ENCODE measurements at regions not wholly inside any gene's neighbourhood (a gene's known extent, or its start where the extent isn't known, plus 50 kb on each side); places are given as distances from the start of the nearest gene placed in this dataset.

GRCh38 chr12:48414021-48414420, 58.3 kb upstream of the ANP32D start:
- TF ChIP-seq POLR2A (IDR thresholded peaks at IDR 0.05; ENCODE audit: low read length) (no peak), GATA1 (IDR thresholded peaks at IDR 0.05; ENCODE audit: low read depth, low read length) (no peak)

Measured in erythroblast (primary cell).